AG20443 (cell line): ENCODE measurements at regions not wholly inside any gene's neighbourhood (a gene's known extent, or its start where the extent isn't known, plus 50 kb on each side); places are given as distances from the start of the nearest gene placed in this dataset.

Experiments
- DNase-seq: peaks from one replicate; pipeline ENCODE4 v3.0.0; 2012; ENCODE audit warnings: low spot score, mixed read lengths

DNA sequence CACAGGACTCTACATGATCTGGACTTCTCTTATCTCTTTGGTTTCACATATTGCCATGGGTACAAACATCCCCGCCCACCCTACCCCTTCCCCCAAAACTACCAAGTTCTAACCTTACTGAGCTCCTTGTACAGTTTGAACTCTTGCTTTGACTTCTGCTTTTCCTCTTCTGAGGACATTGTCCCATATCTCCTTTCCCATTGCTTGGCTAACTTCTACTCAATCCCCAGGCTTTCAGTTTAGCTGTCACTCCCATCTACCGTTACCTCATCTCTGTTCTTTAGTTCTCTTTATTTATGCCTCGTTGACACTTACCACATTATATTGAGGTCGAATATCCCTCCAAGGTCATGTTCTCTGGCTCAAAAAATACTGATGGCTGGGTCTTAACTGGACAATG is 393.5 kb upstream of the CADM1 start:
- no peak for DNase-seq

DNA sequence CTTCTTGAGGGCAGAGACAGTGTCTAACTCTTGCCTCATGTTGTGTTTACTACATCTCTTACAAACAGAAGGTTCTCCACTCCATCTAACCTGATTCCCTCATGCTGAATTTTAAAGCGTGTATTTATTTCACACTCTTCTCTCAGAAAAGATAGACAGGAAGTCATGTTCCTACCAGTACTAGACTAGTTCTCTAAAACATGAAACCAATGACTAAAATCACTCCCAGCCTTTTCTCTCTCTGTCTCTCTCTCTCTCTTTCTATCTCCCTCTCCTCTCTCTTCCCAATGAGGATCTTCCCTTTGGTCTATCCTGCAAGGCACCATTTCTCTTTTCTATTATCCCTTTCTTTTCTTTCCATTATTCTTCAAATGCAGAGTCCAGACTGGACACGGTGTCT is 391.9 kb upstream of the CADM1 start:
- DNase-seq, result no peak

DNA sequence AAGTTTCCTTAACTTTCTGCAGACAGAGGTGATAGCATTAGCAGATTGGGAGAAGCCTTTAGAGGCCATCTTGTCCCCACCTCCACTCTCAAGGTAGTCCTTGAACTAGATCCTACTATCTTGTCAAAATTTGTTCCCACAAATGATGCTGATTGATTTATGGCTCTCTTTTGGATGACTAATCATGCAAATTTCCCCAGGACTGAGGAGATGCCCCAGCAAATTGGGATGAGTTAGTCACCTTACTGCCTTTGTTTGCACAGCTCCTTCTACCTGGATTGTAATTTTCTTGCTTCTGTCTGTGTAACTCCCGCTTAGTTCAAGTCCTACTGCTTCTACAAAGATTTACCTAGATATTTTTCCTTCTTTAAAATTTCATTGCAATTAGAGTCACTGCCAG is 391.4 kb upstream of the CADM1 start:
- DNase-seq, result no peak

DNA sequence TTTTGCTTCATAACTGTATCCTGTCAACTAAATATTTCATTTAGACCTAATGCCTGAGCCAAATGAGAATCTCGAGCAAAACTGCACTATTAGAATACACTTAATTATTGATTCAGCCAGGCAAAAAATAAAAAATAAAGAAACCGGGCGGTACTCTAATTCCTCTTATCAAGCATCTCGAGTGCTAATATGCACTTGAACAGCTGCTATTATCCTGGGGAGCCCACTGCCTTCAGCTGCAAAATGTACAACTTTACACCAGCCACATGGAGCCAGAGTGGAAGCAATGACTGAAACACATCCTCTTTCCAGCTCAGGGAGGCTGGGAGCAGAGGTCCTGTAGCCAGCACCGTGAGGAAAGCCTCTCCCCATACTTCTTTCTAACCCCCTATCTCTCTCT is 390.0 kb upstream of the CADM1 start:
- no peak for DNase-seq

DNA sequence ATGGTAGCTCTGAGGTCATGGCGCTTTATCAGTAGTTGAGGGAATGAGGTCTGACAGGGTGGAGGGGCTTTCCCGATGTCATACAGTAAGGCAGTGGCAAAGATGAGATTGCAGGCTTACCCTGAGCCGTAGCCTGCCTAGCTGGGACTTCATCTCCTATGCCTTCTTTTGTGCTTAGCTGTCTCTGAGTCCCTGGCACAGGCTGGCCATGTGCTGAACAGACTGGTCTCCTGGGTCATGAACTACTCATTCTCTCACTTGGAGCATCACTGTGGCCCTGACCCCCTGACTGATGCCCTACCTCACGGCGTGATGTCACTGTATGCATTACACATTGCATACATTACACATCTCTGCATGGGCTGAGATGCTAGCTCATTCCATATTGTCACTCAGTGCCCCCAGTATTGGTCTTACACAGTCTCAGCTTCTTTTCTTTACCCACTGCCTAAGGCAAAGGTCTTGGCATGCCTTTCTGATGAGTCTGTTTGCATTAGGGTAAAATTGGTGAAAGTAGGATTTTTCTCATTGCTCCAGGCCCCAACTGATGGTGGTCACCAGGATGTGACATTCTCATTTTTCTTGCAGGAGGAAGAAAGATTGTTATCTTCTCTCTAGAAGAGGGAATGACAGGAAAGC is 389.4 kb upstream of the CADM1 start:
- no peak for DNase-seq

DNA sequence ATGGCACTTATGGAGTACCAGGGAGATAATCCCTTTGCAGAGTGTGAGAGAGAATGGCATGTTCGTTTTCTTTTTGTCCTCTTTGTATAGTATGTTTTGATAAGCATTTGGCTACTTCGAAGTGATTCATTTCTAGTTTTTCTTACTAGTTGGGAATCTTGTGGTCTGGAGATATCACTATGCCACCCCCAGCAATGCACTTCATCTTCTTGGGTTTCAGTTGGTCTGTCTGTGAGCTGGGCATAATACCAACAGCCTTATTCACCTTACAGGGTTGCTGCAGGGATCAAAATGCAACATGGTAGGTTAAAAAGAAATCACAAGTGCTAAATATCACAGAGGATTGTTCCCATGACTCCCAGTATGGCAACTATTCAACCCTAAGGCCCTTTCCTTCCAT is 387.8 kb upstream of the CADM1 start:
- no peak for DNase-seq

DNA sequence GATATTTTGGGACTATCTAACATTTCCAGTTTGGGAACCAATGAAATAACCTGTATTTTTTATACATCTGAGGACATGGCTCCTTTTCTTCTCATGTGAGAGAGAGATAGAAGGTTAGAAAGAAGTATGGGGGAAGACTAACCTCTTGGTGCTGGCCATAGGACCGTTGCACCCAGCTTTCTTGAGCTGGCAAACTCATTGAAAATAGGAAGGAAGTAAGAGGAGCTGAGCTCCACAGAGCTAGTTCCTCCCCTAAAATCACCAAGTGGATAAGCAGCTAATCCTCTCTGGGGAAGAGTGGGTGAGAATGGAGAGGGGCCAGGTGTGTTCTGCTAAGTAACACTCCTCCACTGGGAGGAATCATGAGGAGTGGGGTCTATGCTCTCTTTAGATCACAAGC is 387.4 kb upstream of the CADM1 start:
- no peak for DNase-seq

DNA sequence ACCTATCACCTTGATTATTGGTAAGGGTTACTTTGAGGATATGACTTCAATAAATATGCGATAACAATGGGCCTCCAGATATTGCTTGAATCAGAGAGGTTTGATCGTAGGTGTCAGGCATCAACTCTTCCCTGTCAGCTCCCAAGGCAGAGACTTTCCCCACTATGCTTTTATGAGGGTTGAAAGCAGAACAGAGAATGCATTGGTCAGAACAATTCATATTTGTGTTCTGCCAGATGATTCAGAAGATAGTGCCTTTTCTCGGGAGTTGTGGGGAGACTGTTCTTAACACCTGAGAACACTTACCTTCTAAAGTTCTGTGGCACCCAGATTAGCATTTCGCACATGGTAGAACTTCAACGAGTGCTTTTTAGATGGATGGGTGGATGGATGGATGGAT is 386.3 kb upstream of the CADM1 start:
- no peak for DNase-seq

DNA sequence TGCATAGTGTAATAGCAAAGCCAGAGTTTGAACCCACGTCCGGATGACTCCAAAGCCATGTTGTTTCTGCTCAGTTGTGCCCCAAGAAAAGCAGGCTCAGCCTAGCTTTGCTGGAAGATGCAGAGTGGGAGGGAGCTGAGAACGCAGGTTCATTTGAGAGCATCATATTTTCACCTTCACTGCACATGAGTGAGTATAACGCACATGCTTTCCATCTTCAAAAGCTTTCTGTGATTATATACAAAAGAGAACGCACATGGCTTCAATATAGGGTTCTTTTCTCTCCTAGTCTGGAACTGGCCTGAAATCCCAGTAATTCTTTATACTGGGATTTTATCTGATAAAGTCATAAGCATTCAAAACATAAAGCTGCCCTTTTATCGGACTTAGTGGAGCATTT is 385.5 kb upstream of the CADM1 start:
- no peak for DNase-seq

DNA sequence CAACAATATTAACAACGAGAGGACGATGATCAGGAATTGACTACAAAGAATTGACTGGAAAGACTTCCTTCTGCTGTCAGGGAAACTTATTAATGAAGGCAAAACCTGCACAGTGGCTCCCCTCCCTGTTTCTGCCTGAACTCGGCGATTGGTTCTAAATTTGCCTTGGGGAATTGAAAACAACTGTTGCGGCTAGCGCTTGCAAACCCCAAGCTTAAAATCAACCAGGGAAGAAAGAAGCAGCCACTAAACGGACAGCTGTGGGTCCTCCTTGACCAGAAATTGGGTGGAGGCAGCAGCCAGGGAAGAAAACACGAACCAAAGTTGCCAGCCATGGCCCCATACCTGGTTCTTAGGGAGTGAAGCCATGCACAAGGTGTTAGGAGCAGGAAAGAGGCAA is 383.5 kb upstream of the CADM1 start:
- no peak for DNase-seq

DNA sequence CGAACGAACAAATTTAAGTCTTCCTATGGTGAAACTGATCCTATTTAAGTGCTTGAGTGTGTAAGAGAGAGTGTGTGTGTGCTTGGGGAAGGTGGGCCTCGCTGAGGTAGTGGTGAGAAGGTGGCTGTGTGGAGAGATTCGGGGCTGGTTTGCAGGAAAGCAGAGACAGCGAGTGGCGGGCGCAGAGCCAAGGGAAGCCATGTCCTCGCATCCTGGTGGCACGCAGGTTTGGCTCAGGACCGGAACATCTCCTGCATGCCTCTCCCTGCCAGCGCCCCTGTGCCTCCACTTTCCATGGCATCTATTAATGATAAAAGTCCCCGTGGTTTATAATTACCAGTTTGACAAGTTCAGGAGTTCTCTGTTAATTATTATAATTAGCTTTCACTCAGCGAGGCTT is 383.1 kb upstream of the CADM1 start:
- no peak for DNase-seq

DNA sequence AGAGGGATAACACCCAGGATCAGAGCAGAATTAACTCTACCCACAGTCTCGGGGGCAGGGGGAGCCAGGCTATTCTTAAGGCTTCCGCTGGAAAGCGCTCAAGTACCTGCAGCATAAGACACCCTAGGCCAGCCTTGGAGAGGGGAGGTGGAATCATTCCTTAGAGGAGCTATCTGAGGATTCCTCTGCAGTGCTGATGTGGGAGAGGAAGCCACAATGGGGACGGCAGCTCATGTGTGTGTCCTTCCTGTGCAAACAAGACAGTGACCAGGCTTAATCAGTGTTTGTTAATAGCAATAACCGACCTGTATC is 382.2 kb upstream of the CADM1 start:
- no peak for DNase-seq

DNA sequence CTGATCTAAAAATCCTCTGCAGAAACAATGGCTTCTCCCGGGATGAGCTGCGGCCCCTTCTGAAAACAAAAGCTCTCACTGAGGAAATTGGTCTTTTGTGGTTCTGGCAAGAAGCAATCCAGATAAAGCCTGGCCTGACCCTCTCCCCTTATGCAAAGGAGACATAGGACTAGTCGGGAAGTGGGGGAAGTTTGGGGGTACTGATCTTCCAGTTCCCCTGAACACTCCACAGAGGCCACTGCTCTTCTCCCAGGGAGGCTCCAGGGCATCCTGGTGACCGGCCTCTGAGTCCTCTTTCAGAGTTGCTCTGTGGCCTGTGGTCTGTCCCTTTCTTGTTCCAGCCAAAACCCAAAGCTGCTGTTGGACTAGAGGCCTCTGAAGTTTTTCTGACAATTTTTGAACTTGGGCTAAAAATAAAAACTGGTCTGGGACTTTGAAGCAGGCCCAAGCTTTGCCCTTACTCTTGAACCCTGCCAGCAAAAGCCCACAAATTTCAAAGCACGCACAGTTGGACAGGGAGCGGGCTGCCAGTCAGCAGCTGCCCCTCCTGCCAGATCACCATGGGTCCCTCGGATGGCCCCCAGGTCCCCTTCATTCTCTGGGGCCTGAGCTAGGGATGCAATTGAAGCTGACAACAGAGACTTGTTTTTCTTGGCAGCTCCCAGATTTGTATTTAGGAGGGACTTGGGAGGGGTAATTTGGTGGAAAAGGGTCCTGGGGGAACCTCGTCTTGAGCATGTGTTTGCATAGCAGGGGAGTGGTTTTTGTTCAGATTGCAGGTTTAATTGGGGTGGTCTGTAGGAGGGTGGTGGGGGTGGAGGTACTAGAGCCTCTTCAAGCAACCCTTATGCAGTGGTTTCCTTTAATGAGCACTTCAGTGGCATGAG is 381.6 kb upstream of the CADM1 start:
- no peak for DNase-seq

DNA sequence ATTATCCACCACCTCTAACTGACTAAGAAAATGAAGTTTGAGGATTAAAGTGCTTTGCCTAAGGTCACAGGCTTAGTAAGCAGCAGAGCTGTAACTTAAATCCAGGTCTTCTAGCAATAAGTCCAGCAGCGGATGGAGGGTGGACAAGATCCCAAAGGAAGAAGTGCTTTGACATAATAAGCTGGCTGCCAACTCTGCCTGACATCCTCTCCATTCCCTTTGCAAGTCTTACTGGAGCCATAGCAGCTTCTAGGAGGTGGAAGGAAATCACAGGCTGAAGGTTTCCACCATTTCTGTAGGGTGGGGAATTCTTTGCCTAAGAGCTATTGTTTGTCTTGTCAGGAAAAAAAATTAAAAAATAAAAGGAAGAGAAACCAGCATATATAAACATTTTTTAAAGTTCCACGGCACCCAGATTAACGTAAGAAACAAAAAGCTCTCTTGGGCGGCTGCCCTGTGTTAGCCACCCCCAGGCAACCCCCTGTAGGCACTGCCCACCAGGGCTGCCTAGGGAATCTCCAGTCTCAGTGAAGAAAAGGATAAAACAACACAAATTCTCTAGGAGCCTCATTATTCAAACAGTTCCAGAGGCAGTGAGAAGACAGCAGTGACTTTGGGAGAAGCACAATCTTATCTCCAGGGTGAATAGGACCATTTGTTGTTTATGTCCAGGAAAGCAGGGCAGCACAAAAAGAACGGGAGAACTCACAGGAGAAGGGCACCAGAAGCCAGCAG is 380.8 kb upstream of the CADM1 start:
- DNase-seq, result no peak

DNA sequence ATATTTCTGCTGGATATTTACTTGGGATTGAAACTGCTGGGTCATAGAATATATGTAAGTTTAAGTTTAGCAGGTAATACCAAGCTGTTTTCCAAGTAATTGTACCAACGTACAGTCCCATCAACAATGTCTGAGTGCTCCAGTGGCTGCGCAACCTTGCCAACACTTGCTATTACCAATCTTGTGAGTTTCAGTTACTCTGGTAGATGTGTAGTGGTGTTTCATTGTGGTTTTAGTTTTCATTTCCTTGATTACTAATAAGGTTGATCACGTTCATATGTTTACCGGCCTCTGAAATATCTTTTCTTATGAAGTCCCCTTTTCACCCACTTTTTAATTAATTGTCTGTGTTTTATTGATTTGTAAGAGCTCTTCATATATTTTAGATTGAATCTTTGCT is 370.6 kb upstream of the CADM1 start:
- no peak for DNase-seq

DNA sequence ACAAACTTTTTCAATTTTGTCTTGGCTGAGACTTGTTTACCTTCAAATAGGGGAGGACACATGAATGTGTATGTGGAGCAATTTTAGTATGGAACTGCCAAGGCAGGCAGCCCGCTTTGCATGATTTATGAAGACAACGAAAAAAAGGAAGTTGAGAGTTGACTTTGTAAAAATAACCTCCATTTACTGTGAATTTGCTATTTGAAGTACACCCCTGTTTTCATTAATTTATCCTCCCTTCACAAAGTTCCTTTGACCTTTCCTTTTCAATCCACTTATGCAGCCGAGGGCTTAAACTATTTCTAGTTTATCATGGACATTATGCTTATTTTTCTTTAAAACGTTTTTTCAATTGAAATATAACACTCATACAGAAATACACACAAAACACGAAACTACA is 369.6 kb upstream of the CADM1 start:
- no peak for DNase-seq

DNA sequence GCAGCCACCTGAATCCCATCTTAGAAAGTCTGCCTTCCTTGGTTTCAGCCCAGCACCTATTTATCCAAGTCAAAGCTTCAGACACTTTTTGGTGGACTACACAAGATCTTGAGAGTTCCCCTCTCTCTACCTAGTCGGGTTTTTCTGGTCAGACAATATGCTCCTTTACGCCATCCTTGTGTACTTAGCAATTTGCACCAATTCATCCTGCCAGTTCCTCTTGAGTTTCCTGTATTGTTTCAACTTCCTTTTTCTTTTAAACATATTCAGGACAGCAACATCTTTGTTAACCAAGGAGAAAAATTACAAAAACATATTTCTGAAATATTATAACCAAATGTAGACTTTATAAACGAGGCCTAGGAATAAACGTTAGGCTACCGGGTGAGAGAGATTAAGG is 368.2 kb upstream of the CADM1 start:
- DNase-seq, result no peak

DNA sequence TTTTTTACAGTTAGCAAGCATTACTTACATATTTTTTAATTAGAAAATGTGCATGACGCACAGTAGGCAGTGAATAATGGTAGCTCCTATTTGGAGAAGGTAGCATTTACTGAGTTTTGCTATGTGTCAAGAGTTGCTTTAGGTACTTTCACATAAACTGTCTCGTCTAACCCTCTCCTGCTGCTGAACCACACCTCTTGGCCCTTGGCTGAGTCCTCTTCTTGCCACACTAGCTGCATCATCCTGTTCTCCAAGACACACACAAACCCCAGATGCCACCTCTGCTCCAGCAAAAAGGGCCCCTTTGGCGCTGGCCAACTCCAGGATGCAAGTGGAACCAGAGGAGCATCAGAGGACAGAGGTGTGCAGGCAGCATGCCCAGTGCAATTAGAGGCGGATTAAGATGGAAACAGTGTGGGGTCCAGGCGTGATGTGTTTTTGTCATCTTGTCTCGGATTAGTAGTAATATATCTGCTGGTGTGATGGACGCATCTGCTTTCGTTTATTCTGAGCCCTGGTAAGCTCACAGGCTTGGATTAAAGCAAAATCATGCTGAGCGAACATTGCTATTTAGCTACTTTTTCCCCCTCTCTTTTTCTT is 367.0 kb upstream of the CADM1 start:
- no peak for DNase-seq

DNA sequence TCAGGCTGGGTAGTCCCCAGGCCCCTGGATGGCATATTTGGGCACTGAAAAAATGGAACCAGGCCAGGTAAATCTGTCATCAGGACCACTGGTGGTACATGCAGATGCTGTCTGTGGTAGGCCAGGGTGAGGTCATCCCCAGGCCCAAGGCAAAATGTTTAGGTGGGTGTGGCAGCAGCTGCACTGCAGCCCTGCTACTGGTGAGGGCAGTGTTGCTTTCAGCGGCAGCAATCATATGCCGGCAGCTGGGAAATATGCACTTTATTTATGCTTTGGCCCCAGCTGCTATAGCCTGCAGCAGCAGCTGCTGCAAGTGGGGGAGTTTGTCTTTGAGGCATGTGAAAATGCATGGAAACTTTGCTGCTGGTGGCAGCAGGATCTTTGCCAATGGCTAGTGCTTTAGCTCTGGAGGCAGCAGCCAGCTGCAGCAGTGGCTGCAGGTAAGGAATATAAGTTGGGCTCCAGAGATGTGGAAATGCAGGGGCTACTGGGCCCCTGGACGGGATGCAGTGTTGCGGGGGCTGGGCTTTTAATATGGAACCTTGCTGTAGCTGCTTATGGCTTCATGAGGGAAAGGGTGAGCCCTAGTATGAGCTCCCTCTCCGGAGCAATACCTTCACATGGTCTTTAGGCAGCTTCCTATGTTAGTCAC is 365.7 kb upstream of the CADM1 start:
- peak; percentile 62 for DNase-seq

DNA sequence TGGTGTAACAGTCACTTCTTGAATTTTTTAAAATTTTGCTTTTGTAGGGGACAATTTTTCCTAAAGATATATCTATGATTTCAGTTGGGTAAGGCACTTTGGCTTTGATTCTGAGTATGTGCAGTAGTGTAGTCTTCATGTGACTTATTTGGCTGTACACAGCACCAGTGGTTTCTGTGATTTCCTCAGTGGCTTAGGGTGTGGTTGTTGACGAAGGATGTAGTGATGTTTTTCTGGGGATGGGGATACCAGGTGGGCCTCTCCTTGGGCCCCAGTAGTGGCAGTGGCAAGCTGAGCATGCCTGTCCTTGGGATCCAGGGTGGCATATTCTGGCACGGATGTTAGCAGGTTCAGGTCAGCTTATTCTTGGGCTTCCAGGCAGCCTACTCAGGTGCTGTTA is 364.9 kb upstream of the CADM1 start:
- DNase-seq, result no peak

DNA sequence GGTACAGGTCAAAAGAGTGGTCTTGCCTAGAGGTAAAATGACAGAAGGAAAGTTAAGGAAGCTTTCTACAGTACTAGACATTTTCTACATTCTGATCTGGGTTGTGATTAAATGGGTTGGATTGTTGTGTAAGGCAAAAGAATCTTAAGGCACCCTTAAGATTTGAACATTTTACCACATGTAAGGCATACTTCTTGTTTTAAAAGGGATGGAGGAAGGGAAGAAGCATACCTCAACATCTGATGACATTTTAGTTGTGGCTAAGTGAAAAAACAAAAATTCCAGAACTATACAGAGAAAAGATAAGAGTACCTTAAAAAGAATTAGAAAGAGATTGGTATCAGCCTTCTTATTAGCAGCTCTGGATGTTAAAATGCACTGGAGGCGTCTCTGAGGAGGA is 356.0 kb upstream of the CADM1 start:
- no peak for DNase-seq

DNA sequence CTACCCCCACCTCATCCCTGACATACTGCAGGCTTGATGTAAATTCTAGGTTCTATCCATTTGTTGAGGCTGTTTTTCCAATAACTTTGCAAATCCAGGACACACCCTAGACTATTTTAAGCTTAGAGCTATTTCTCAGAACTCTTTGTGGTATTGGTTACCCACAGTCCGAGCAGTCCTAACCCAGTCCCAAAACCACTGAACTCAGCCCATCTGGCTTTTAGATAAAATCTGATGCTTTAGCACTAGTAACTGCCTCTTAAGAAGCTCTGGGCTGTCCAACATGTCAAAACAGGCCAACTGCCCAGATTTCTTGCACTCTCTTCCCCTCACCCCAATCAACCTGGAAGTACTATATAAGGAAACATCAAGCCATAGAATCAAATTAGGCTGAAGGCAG is 344.4 kb upstream of the CADM1 start:
- peak; percentile 33 for DNase-seq
